ENCODE measurements at regions not wholly inside any gene's neighbourhood (a gene's known extent, or its start where the extent isn't known, plus 50 kb on each side); places are given as distances from the start of the nearest gene placed in this dataset.
"Not testable (repeated sequence)": the region's sequence is repeated elsewhere in the genome, so short reads cannot be mapped to it uniquely, and the experiment has no call there.

DNA sequence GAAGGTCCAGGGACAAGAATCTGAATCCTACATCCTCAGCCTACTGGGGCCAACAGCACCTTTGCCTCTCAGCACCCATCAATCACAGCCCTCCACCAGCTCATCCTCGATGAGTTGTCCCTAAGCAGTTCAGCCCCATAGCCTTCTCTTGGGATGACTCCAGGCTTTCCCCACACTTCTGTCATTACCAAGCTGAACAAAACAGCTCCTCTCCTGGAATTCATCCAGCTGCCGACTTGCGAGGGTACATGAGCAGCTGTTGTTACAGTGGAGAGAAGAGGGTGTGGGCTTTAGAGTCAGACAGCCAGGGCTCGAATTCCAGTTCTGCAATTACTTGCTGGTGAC, 69.0 kb upstream of the THBS1 start:
- intact Hi-C loops (cut with micrococcal nuclease): no loop called here

DNA sequence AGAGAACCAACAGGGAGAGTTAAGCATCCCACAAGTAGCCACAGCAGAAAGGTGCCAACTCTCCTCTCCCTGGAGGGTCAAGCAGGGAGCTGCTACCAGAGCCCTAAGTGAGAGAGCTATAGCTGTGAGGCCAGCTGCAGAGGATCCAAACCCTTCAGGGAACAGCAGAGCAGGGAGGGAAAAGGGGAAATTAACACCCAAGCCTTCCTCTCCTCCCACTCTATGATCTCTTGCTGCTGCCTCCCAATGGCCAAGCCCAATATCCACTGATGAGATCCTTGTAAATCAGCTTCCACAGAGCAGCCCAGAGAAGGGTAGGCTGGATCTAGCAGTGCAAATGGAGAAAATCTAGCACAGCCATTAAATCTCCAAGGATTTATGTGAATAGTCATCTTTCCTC, 68.2 kb upstream of the THBS1 start:
- intact Hi-C loops (cut with micrococcal nuclease): no loop called here

DNA sequence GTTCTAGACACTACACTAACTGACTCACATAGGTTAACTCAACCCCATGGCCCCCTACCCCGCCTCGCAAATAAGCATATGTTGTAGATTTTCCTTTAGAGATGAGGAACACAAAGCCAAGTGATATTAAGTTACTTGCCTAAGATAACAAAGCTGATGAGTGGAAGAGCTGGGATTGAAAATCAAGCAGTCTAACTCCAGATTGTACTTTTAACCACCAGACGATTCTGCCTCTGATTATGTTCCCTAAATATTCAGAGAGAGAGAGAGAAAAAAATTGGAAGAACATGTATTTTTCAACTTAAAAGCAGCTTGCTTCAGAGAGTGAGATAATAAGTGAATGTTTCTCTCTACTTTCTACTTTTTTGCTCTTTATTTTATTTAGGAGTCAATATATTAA, 66.9 kb upstream of the THBS1 start:
- intact Hi-C loops (cut with micrococcal nuclease): no loop called here

DNA sequence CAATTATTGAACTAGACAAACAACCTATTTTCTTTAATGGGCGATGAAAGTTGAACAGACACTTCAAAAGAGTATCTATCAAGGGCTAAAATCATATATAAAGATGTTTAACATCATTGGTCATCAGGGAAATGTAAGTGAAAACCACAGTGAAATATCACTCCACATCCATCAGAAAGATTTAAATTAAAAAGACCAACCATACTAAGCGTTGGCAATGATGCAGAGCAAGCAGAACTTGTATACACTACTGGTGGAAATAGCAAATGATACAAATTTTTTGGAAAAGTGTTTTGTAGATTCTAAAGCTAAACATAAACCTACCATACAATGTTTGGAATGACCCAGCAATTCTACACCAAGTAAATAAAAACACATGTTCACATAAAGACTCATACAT, 65.9 kb upstream of the THBS1 start:
- intact Hi-C loops (cut with micrococcal nuclease): no loop called here

GRCh38 chr15:39515765-39516164, 65.1 kb upstream of the THBS1 start:
- intact Hi-C loops (cut with micrococcal nuclease): no loop called here

DNA sequence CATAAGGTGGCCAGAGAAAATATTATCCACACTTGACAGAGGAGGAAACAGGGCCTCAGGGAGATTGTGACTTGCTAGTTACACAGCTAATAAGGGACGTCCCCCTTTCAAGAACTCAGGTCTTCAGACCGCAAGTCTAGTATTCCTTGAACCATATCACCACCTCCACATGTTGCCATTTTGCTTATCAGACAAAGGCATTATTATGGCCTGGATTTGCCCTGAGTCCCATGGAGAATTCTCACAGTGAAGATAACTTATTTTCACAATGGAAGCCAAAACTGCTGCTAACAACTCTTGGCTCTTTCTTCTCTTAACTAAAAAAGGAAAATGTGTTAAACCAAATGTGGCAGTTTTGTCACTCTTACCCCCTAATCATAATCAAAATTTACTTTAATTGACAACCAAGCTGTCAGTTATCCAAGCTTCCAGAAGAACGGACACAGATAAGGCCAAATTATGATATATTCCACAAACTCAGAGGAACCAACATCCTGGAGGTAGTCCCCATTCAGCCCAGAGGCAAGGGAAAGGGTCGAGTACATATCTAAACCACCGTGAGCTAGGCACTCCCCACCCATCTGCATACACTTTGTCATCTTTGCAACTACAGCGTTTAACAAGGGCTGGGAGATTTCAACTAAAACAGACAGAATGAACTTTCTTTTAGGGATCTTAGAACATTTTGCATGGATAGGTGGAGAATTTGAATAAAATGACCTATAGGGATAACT, 63.6 kb upstream of the THBS1 start:
- intact Hi-C loops (cut with micrococcal nuclease): no loop called here

DNA sequence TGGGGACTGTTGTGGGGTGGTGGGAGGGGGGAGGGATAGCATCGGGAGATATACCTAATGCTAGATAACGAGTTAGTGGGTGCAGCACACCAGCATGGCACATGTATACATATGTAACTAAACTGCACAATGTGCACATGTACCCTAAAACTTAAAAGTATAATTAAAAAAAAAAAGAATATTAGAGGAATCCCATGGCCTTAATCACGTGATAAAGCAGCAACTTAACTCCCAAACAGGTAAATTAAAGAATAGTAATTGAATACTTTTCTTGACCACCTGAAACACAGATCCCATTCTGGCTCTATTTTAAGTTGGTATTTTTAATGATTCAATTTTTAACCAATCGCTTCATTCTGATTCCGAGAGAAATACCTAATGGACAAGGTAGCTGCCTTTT, 56.9 kb upstream of the THBS1 start:
- intact Hi-C loops (cut with micrococcal nuclease): not testable (repeated sequence)

DNA sequence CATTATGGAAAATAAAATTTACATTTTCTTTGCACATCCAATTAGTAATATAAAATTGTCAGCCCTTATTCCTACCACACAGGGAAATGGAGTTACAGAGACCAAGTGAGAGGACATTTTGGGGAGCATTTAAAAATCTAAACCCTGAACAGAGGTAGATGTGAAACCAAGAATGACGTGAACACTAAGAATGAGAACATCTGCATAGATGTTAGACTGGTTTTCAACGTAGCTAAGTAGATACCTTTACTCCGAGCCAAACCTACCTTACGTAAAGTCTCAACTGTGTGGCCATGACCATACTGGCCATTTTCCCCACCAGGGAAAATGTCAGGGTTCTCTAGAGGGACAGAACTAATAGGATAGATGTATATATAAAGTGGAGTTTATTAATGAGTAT, 51.4 kb upstream of the THBS1 start:
- intact Hi-C loops (cut with micrococcal nuclease): no loop called here

- intact Hi-C loops (cut with micrococcal nuclease): no loop called here
Observed at GRCh38 chr15:39530480-39531342, 50.2 kb upstream of the THBS1 start.
